ENCODE measurements at regions not wholly inside any gene's neighbourhood (a gene's known extent, or its start where the extent isn't known, plus 50 kb on each side); places are given as distances from the start of the nearest gene placed in this dataset.

- WGBS (ENCODE audit: extremely low coverage, insufficient read length, low lambda C conversion rate) = no CpG with 5 or more reads among the region's 2 CpGs
- Histone ChIP-seq H4K91ac (ENCODE audit: insufficient read length, low read depth, low read length) (no peak overlapping the region), H4K8ac (replicated peaks; ENCODE audit: insufficient read length, low read depth, low read length) (no peak overlapping the region), H3K27ac (ENCODE audit: insufficient read length, low read depth, low read length) (no peak overlapping the region), H3K4me2 (ENCODE audit: insufficient read depth, insufficient read length, low read length) (no peak overlapping the region), H3K23ac (ENCODE audit: insufficient read length, low read depth, low read length) (no peak overlapping the region), H2AFZ (ENCODE audit: low read length) (no peak overlapping the region), H4K20me1 (ENCODE audit: control insufficient read depth, insufficient read depth, insufficient read length) (no peaks in the 10 kb centered on the region), H4K5ac (ENCODE audit: insufficient read length, low read depth, low read length) (no peak overlapping the region), H3K56ac (ENCODE audit: insufficient read length, low read depth, low read length) (no peak overlapping the region), H3K9me3 (ENCODE audit: control insufficient read depth, low read depth, low read length) (no peaks in the 10 kb centered on the region), H3K9ac (ENCODE audit: extremely low read depth, insufficient read length, low read length) (no peak overlapping the region), H2BK15ac (ENCODE audit: low read depth, low read length) (no peak overlapping the region), H3K79me1 (ENCODE audit: insufficient read depth, low read depth, low read length, poor library complexity, severe bottlenecking) (no peaks in the 10 kb centered on the region), H3K4ac (ENCODE audit: low read depth, low read length) (no peak overlapping the region), H3K14ac (ENCODE audit: insufficient read depth, low read length) (no peak overlapping the region), H2BK120ac (ENCODE audit: low read depth, low read length, poor library complexity, severe bottlenecking) (no peak overlapping the region), H2BK20ac (ENCODE audit: low read depth, low read length, poor library complexity, severe bottlenecking) (no peak overlapping the region), H3K18ac (ENCODE audit: insufficient read length, low read depth, low read length) (no peak overlapping the region), H2BK12ac (ENCODE audit: insufficient read length, low read depth, low read length) (no peak overlapping the region), H3K79me2 (ENCODE audit: insufficient read depth, low read length) (0 out of 2 replicates have a peak, but pooled peaks cover 1% of the 10 kb centered on the region), H3T11ph (ENCODE audit: low read length) (no peak overlapping the region), H3K27me3 (ENCODE audit: insufficient read depth, low read length) (no peaks in the 10 kb centered on the region), H2BK5ac (ENCODE audit: insufficient read length, low read length) (no peak overlapping the region), H2AK5ac (ENCODE audit: insufficient read length, low read length) (no peak overlapping the region), H3K23me2 (ENCODE audit: insufficient read length, low read depth, low read length, poor library complexity, severe bottlenecking) (no peaks in the 10 kb centered on the region), H3K4me1 (ENCODE audit: insufficient read depth, low read length) (peaks cover 4% of the 10 kb centered on the region; the same call in 1 of the 2 replicates)
- H3K9me3 Mint-ChIP-seq = no peaks in the 10 kb centered on the region
- H3K27me3 Mint-ChIP-seq (ENCODE audit: low read depth) = no peaks in the 10 kb centered on the region
- TF ChIP-seq CTCF (conservative IDR thresholded peaks at IDR 0.05) = no peak
- DNase-seq = no peak
- no peak overlapping the region for H3K4me3 Mint-ChIP-seq
- H3K27ac Mint-ChIP-seq = peak overlapping the region in 2 of 3 experiments; percentile 65 to 76; a peak in 2 of 7 replicates
- H3K4me1 Mint-ChIP-seq = peaks cover 14 to 15% of the 10 kb centered on the region in 2 experiments
- H3K36me3 Mint-ChIP-seq (ENCODE audit: insufficient read depth in 1 of 3, low read depth in 3 of 3) = no peaks in the 10 kb centered on the region
These were observed 1600.7 kb upstream of the ACVR2A start for GRCh38 chr2:146244131-146244530.
